H1 (cell line): ENCODE measurements at regions not wholly inside any gene's neighbourhood (a gene's known extent, or its start where the extent isn't known, plus 50 kb on each side); places are given as distances from the start of the nearest gene placed in this dataset.

Source experiments
- ASH2L ChIP-seq: fragments of 200-600, 300-600 bp; sonication (generic); IDR thresholded peaks from one replicate; pipeline ENCODE4 v1.7.1; 2017; ENCODE audit warnings: low read length
- HDAC2 ChIP-seq, 2 experiments: fragments of 300-600 bp in 1 of 2; sonication (generic) in 1 of 2; IDR thresholded peaks; 2 replicates each; pipeline ENCODE4 v1.6.1; 2011 to 2012; ENCODE audit warnings: low read depth in 2 of 2, low read length in 2 of 2, mild to moderate bottlenecking in 2 of 2, moderate library complexity in 2 of 2, borderline replicate concordance in 1 of 2, inconsistent platforms in 1 of 2
- NANOG ChIP-seq: IDR thresholded peaks from 2 replicates; pipeline ENCODE4 v1.6.1; 2011; ENCODE audit warnings: low read length, low read depth, mild to moderate bottlenecking, inconsistent platforms; ENCODE audit not compliant: insufficient read depth, poor library complexity, severe bottlenecking
- SRF ChIP-seq: IDR thresholded peaks from 2 replicates; pipeline ENCODE4 v1.6.1; 2011; ENCODE audit warnings: mild to moderate bottlenecking, low read depth, low read length, moderate library complexity
- ZNF274 ChIP-seq: IDR thresholded peaks from 2 replicates; pipeline ENCODE4 v1.7.0; 2012; ENCODE audit warnings: low read length, borderline replicate concordance; ENCODE audit errors: extremely low read depth

GRCh38 chr1:67957066-67957465 is 93.4 kb downstream of the DIRAS3 start (continued):
- TF ChIP-seq ZNF274 (no peak), ASH2L (no peak), HDAC2 (IDR thresholded peaks at IDR 0.05; ENCODE audit: borderline replicate concordance in 1 of 2, low read depth in 2 of 2, low read length in 2 of 2) (no peak), SRF (no peak), NANOG (no peak)
- TF ChIP-seq, all 59 proteins: peak for 0
